ENCODE measurements at regions not wholly inside any gene's neighbourhood (a gene's known extent, or its start where the extent isn't known, plus 50 kb on each side); places are given as distances from the start of the nearest gene placed in this dataset.

DNA sequence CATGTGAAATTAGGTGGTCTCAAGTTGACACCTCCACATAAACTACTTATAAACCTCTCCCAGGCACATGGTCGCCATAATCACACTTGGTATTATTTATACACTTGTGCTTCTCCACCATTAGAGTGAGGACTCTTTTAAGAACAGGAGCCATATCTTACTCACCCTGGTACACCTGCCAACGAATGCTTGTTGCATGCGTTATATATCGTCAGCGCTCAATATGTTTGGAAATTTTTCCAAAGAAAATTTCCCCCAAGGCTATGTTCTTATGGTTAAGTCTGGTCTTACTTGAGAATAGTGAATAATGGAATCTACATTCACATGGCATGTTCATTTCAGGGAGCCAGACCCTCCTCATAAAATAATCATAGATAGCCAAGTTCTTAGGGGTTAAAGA, 271.7 kb downstream of the BCL11A start:
- no peak for DNase-seq (ENCODE audit: low read depth)
- TF ChIP-seq, protein P1, sequence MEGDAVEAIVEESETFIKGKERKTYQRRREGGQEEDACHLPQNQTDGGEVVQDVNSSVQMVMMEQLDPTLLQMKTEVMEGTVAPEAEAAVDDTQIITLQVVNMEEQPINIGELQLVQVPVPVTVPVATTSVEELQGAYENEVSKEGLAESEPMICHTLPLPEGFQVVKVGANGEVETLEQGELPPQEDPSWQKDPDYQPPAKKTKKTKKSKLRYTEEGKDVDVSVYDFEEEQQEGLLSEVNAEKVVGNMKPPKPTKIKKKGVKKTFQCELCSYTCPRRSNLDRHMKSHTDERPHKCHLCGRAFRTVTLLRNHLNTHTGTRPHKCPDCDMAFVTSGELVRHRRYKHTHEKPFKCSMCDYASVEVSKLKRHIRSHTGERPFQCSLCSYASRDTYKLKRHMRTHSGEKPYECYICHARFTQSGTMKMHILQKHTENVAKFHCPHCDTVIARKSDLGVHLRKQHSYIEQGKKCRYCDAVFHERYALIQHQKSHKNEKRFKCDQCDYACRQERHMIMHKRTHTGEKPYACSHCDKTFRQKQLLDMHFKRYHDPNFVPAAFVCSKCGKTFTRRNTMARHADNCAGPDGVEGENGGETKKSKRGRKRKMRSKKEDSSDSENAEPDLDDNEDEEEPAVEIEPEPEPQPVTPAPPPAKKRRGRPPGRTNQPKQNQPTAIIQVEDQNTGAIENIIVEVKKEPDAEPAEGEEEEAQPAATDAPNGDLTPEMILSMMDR (IDR thresholded peaks at IDR 0.05; ENCODE audit: control insufficient read depth, extremely low read depth, insufficient read depth), result no peak
- H3K4me3 ChIP-seq (ENCODE audit: low read depth, low read length), result no peak overlapping the region

DNA sequence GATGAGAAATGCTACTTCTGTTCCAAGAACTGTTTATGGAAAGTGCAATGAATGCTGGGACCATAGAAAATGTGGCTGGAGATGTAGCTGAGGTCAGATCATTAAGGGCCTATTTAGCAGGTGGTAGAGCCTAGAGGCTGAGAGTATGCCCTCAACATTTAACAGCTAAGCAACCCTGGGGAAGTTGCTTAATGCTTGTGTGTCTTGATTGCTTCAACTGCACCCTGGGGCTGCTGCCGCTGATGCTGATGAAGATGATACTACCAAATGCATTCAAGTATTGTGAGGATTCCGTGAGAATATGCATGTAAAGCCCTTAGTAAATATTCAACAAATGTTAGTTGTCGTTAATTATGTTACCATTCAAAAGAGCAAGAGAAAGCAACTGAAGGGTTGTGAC, 273.2 kb downstream of the BCL11A start:
- TF ChIP-seq, protein P1 (IDR thresholded peaks at IDR 0.05; ENCODE audit: control insufficient read depth, extremely low read depth, insufficient read depth), result no peak
- no peak for DNase-seq (ENCODE audit: low read depth)

DNA sequence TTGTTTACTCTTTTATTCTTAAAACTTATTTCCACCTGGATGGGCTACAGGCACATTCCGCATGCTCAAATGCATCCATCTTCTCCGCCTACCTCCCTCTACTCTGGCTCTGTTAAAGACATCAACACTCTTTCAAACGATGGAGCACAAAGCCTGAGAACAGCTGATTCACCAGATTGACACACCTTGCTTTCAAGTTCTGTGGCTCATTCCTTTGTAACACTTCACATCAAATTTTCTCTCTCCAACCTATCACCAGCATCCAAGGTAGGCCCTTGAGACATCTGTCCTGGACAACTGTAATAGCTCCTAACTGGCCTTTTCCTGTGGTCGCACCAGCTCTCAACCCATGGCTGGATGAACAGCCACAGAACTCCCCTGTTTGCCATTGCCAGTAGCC, 274.5 kb downstream of the BCL11A start:
- no peak for DNase-seq (ENCODE audit: low read depth)
- TF ChIP-seq, protein P1 (IDR thresholded peaks at IDR 0.05; ENCODE audit: control insufficient read depth, extremely low read depth, insufficient read depth), result no peak
- H3K4me3 ChIP-seq (ENCODE audit: low read depth, low read length), result no peak overlapping the region

More for the DNA sequence above, 273.2 kb downstream of the BCL11A start:
- H3K4me3 ChIP-seq (ENCODE audit: low read depth, low read length), result no peak overlapping the region

DNA sequence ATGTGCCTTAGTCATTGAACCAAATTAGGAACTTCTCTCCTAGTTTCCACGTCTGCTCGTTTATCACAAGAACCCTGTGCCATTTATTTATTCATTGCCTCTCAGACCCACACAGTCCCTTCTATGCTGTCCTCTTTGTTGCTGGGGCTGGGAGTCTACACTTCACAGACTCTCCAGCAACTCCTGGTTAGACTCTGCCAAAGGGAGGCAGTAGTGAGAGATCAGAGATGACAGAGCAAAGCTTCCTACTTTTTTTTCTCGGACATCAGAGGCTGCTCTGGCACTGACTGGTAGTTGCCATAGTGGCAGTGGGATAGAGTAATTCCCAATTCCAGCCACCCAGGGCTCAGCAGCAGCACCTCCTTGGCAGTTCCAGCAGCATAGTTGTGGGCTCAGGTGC, 277.5 kb downstream of the BCL11A start:
- TF ChIP-seq, protein P1 (IDR thresholded peaks at IDR 0.05; ENCODE audit: control insufficient read depth, extremely low read depth, insufficient read depth), result no peak
- no peak for DNase-seq (ENCODE audit: low read depth)

DNA sequence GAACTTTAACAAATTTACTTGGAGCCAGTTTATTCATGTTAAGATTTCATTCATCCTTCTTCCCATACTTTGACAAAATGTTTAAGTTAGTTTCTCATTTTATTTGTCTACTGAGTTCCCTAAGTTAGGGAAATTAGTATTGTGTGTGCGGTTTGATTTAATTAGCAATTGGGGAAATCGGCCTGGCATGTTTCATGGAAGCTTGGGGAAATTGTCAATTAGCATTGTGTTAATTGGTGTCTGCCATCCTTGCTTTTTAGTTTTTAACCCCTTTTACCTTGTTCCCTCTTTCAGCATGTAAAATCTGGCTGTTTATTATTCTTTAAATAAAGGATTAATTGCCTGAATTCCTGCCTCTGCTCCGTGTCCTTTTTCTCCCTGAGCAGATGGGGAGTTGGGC, 279.6 kb downstream of the BCL11A start:
- no peak for DNase-seq (ENCODE audit: low read depth)
- H3K4me3 ChIP-seq (ENCODE audit: low read depth, low read length), result no peak overlapping the region
- TF ChIP-seq, protein P1 (IDR thresholded peaks at IDR 0.05; ENCODE audit: control insufficient read depth, extremely low read depth, insufficient read depth), result no peak

More for the DNA sequence above, 277.5 kb downstream of the BCL11A start:
- H3K4me3 ChIP-seq (ENCODE audit: low read depth, low read length), result no peak overlapping the region

DNA sequence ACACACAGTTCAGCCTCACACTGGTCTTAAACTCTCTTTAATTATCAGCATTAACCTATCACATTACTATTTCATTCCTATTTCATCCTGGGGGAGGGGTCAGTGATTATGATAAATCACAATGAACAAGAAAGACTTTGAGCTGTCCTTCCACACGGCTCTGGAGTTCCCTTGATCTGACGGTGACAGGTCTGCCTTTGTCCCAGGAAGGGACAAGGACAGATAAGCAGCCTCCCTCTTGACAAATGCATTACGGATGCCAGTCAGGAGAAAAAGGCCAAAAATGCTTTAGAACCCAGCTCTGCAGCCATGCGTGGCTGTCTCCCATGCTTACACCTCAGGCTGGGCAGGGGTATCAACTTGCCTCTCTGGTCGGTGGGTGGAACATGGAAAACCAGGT, 281.7 kb downstream of the BCL11A start:
- TF ChIP-seq, protein P1 (IDR thresholded peaks at IDR 0.05; ENCODE audit: control insufficient read depth, extremely low read depth, insufficient read depth), result no peak
- H3K4me3 ChIP-seq (ENCODE audit: low read depth, low read length), result no peak overlapping the region
- no peak for DNase-seq (ENCODE audit: low read depth)

DNA sequence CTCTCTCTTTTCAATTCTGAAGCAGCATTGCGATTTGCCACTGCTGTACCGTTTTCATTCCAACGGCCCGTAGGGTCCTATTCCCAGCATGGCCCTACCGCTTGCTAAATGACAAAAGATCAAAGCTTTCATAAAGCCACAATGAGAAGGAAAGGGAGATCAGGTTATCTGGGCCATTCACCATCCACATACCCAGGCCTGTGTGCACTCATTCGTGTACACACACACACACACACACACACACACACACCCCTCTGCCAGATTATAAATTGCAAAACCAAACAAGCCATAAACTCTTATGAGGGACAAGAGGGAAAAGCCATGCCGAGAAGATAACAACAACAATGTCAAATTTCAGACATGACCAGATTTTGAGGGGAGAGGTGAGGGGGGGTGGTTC, 282.3 kb downstream of the BCL11A start:
- H3K4me3 ChIP-seq (ENCODE audit: low read depth, low read length), result no peak overlapping the region
- DNase-seq (ENCODE audit: low read depth), result no peak
- TF ChIP-seq, protein P1 (IDR thresholded peaks at IDR 0.05; ENCODE audit: control insufficient read depth, extremely low read depth, insufficient read depth), result no peak
